MM.1S (cell line): ENCODE measurements at regions not wholly inside any gene's neighbourhood (a gene's known extent, or its start where the extent isn't known, plus 50 kb on each side); places are given as distances from the start of the nearest gene placed in this dataset.

Source experiments
- DNase-seq: peaks from one replicate; pipeline ENCODE4 v3.0.0-alpha.2; 2015
- H2AFZ ChIP-seq: fragments of 300-600 bp; sonication (generic); 2 replicates; pipeline ENCODE4 v1.6.0; 2016; ENCODE audit warnings: antibody characterized with exemption, low read length
- H3F3A ChIP-seq: fragments of 300-600 bp; sonication (generic); 2 replicates; pipeline ENCODE4 v1.6.1; 2016; ENCODE audit warnings: mild to moderate bottlenecking, antibody characterized with exemption, low read length, moderate library complexity, mixed read lengths; ENCODE audit not compliant: insufficient read depth
- H3K27ac ChIP-seq: fragments of 300-600 bp; sonication (generic); 2 replicates; pipeline ENCODE4 v1.5.1; 2016; ENCODE audit warnings: mild to moderate bottlenecking, low read length
- H3K27me3 ChIP-seq: fragments of 300-600 bp; sonication (generic); replicated peaks from 2 replicates; pipeline ENCODE4 v1.6.0; 2016; ENCODE audit warnings: low read length; ENCODE audit not compliant: insufficient read depth
- H3K36me3 ChIP-seq: fragments of 300-600 bp; sonication (generic); replicated peaks from 2 replicates; pipeline ENCODE4 v1.6.1; 2016; ENCODE audit warnings: mild to moderate bottlenecking, low read length, mixed read lengths; ENCODE audit not compliant: insufficient read depth
- H3K4me1 ChIP-seq: fragments of 300-600 bp; sonication (generic); 2 replicates; pipeline ENCODE4 v1.6.1; 2016; ENCODE audit warnings: low read length, mixed read lengths
- H3K4me2 ChIP-seq: fragments of 300-600 bp; sonication (generic); 2 replicates; pipeline ENCODE4 v1.6.0; 2016; ENCODE audit warnings: low read depth, low read length
- H3K4me3 ChIP-seq: fragments of 300-600 bp; sonication (generic); 2 replicates; pipeline ENCODE4 v1.5.1; 2016; ENCODE audit warnings: low read length, mixed read lengths
- H3K79me2 ChIP-seq: fragments of 300-600 bp; sonication (generic); 2 replicates; pipeline ENCODE4 v1.6.1; 2016; ENCODE audit warnings: mixed run types, low read length, mixed read lengths
- H3K9ac ChIP-seq: fragments of 300-600 bp; sonication (generic); 2 replicates; pipeline ENCODE4 v1.6.1; 2016; ENCODE audit warnings: low read length, mixed read lengths
- H3K9me2 ChIP-seq: fragments of 300-600 bp; sonication (generic); replicated peaks from 2 replicates; pipeline ENCODE4 v1.6.1; 2016; ENCODE audit warnings: mild to moderate bottlenecking, low read length, mixed read lengths; ENCODE audit not compliant: insufficient read depth
- H3K9me3 ChIP-seq: fragments of 300-600 bp; sonication (generic); replicated peaks from 2 replicates; pipeline ENCODE4 v1.6.1; 2016; ENCODE audit warnings: mild to moderate bottlenecking, low read length, mixed read lengths; ENCODE audit not compliant: insufficient read depth
- H4K20me1 ChIP-seq: fragments of 300-600 bp; sonication (generic); 2 replicates; pipeline ENCODE4 v1.6.1; 2016; ENCODE audit warnings: mild to moderate bottlenecking, low read length, moderate library complexity, mixed read lengths; ENCODE audit not compliant: insufficient read depth
- EZH2 ChIP-seq: fragments of 300-600 bp; sonication (generic); optimal IDR thresholded peaks from 2 replicates; pipeline ENCODE3; 2017; ENCODE audit warnings: low read depth, mild to moderate bottlenecking, antibody characterized with exemption, low read length, mixed read lengths
- EZH2phosphoT487 ChIP-seq: fragments of 300-600 bp; sonication (generic); IDR thresholded peaks from 2 replicates; pipeline ENCODE4 v1.6.1; 2018; ENCODE audit warnings: antibody characterized with exemption, low read length
- TF ChIP-seq, protein P1 (sequence below): fragments of 300-600 bp; sonication (generic); IDR thresholded peaks from 2 replicates; pipeline ENCODE4 v1.5.1; 2016; ENCODE audit warnings: antibody characterized with exemption, low read length, mixed read lengths

- Histone ChIP-seq H3K4me1 (0 out of 2 replicates have a peak, but pooled peaks cover 2% of the 10 kb centered on the region), H3K9ac (no peak overlapping the region), H3F3A (no peaks in the 10 kb centered on the region), H3K36me3 (no peaks in the 10 kb centered on the region), H3K79me2 (no peaks in the 10 kb centered on the region), H3K4me2 (no peak overlapping the region), H2AFZ (no peak overlapping the region), H3K9me2 (no peaks in the 10 kb centered on the region), H4K20me1 (no peaks in the 10 kb centered on the region), H3K4me3 (no peak overlapping the region), H3K27ac (no peak overlapping the region), H3K27me3 (no peaks in the 10 kb centered on the region), H3K9me3 (no peaks in the 10 kb centered on the region)
- no peak for DNase-seq
- TF ChIP-seq EZH2 = no peak
- TF ChIP-seq EZH2phosphoT487 = no peak
- TF ChIP-seq, protein P1, sequence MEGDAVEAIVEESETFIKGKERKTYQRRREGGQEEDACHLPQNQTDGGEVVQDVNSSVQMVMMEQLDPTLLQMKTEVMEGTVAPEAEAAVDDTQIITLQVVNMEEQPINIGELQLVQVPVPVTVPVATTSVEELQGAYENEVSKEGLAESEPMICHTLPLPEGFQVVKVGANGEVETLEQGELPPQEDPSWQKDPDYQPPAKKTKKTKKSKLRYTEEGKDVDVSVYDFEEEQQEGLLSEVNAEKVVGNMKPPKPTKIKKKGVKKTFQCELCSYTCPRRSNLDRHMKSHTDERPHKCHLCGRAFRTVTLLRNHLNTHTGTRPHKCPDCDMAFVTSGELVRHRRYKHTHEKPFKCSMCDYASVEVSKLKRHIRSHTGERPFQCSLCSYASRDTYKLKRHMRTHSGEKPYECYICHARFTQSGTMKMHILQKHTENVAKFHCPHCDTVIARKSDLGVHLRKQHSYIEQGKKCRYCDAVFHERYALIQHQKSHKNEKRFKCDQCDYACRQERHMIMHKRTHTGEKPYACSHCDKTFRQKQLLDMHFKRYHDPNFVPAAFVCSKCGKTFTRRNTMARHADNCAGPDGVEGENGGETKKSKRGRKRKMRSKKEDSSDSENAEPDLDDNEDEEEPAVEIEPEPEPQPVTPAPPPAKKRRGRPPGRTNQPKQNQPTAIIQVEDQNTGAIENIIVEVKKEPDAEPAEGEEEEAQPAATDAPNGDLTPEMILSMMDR = no peak
These were observed 58.6 kb upstream of the LMNB1 start for GRCh38 chr5:126718236-126718868.

DNA sequence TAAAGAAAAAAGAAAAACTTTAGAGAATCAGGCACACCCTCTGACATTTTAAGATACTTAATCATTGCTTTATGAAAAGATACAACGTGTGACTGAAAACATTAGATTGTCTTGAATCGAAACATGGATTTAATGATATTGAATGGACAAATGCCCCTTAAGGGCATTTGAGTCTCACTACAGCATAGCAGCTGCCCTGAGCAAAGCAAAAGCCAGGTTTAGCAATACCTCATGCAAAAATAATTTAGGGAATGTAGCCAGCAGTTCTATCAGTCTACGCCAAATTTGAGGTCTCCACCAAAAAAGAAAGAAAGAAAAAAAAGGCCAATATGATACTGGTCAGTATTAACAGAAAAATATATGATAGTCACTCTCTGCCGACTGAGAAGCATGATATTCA is 56.6 kb upstream of the LMNB1 start:
- DNase-seq = no peak
- H3K4me3 ChIP-seq = no peak overlapping the region
- H3K27me3 ChIP-seq = no peaks in the 10 kb centered on the region
- H3K79me2 ChIP-seq = no peaks in the 10 kb centered on the region
- no peaks in the 10 kb centered on the region for H3F3A ChIP-seq
- no peaks in the 10 kb centered on the region for H3K4me1 ChIP-seq
- H3K9me2 ChIP-seq = no peaks in the 10 kb centered on the region
- no peak overlapping the region for H3K4me2 ChIP-seq
- H3K27ac ChIP-seq = no peak overlapping the region
- H2AFZ ChIP-seq = no peak overlapping the region
- H4K20me1 ChIP-seq = no peaks in the 10 kb centered on the region
- no peaks in the 10 kb centered on the region for H3K9me3 ChIP-seq
- no peaks in the 10 kb centered on the region for H3K36me3 ChIP-seq
- TF ChIP-seq EZH2phosphoT487 = no peak
- TF ChIP-seq, protein P1 = no peak
- TF ChIP-seq EZH2 = no peak
- no peak overlapping the region for H3K9ac ChIP-seq

DNA sequence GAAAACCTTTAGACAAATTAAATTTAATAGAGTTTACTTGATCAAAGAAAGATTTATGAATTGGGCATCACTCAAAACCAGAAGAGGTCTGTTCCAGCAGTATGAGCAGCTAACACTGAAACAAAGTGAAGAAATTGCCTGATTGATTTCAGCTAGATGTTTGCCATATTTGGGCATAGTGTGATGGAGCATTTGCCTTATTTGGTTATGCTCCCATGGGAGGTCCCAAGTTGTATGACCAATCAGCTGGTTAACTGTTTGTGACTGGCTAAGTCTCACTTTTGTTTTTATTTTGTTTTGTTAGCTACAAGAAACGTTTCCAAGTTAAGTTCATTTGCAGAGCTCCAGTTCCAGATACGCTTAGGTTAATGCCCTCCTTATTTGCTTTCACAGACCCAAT is 53.3 kb upstream of the LMNB1 start:
- Histone ChIP-seq H2AFZ (no peak overlapping the region), H3K27ac (no peak overlapping the region), H3K79me2 (no peaks in the 10 kb centered on the region), H3F3A (no peaks in the 10 kb centered on the region), H3K4me2 (no peak overlapping the region), H3K4me3 (no peak overlapping the region), H3K36me3 (no peaks in the 10 kb centered on the region), H3K9me3 (no peaks in the 10 kb centered on the region), H3K27me3 (no peaks in the 10 kb centered on the region), H4K20me1 (no peaks in the 10 kb centered on the region), H3K4me1 (no peaks in the 10 kb centered on the region), H3K9ac (no peak overlapping the region), H3K9me2 (no peaks in the 10 kb centered on the region)
- DNase-seq = no peak
- TF ChIP-seq EZH2phosphoT487 = no peak
- TF ChIP-seq, protein P1 = no peak
- no peak for TF ChIP-seq EZH2
